NB4 (cell line): ENCODE measurements at regions not wholly inside any gene's neighbourhood (a gene's known extent, or its start where the extent isn't known, plus 50 kb on each side); places are given as distances from the start of the nearest gene placed in this dataset.

Experiments used
- POLR2A ChIP-seq: IDR thresholded peaks from 2 replicates; pipeline ENCODE4 v1.6.1; 2011; ENCODE audit warnings: mild to moderate bottlenecking; ENCODE audit not compliant: insufficient read length; ENCODE audit errors: extremely low read depth
- TF ChIP-seq, protein P1 (sequence below): IDR thresholded peaks from one replicate; pipeline ENCODE4 v1.5.1; 2012; ENCODE audit warnings: low read depth, low read length

DNA sequence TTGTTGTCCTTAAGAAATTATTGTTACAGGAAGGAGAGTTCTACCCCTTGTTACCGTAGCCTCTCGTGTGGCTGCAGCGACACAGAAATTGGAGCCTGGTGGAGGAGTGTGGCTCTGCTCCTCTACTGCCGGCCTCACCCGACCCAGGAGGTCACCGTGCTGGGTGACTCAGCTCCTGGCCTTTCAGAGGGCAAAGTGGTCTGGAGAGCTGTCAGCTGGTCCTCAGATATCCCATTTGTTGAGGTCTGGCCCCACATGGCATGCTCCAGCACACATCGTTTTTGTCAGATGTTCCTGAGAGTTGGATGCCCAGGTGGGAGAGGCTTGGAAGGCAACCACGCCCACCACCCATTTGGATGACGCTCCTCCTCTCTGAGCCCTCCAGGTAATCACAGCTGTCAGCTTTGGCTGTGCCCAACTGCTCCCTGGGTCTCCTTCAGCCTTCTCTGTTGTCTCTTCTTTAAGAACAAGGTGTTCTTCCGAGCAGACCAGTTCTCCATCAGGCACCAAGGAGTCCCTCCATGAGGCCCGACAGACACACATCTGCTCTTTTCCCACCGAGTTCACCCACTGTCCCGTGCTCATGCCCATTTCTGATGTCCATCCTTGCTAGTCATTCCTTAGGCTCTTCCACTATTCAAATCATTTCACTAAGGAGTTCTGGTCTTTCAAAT, 80.3 kb downstream of the RAMP3 start:
- TF ChIP-seq, protein P1, sequence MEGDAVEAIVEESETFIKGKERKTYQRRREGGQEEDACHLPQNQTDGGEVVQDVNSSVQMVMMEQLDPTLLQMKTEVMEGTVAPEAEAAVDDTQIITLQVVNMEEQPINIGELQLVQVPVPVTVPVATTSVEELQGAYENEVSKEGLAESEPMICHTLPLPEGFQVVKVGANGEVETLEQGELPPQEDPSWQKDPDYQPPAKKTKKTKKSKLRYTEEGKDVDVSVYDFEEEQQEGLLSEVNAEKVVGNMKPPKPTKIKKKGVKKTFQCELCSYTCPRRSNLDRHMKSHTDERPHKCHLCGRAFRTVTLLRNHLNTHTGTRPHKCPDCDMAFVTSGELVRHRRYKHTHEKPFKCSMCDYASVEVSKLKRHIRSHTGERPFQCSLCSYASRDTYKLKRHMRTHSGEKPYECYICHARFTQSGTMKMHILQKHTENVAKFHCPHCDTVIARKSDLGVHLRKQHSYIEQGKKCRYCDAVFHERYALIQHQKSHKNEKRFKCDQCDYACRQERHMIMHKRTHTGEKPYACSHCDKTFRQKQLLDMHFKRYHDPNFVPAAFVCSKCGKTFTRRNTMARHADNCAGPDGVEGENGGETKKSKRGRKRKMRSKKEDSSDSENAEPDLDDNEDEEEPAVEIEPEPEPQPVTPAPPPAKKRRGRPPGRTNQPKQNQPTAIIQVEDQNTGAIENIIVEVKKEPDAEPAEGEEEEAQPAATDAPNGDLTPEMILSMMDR, result no peak
- no peak for TF ChIP-seq POLR2A
